ENCODE measurements at regions not wholly inside any gene's neighbourhood (a gene's known extent, or its start where the extent isn't known, plus 50 kb on each side); places are given as distances from the start of the nearest gene placed in this dataset.
"Not testable (repeated sequence)": the region's sequence is repeated elsewhere in the genome, so short reads cannot be mapped to it uniquely, and the experiment has no call there.

DNA sequence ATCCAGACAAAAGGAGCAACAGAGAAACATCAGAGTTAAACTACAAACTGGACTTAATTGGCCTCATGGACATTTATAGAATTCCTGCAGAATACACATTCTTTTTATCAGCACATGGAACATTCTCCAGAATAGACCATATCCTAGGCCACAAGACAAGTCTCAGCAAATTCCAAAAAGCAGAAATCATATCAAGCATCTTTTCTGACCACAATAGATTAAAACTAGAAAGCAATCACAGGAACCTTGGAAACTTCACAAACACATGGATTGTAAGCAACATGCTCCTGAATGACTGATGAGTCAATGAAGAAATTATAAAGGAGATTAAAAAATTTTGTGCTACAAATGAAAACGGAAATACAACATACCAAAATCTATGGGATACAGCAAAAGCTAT lies 526.7 kb downstream of the PCDH7 start:
- no peak overlapping the region for H3K4me3 ChIP-seq (ENCODE audit: low read depth, low read length)
- TF ChIP-seq, protein P1, sequence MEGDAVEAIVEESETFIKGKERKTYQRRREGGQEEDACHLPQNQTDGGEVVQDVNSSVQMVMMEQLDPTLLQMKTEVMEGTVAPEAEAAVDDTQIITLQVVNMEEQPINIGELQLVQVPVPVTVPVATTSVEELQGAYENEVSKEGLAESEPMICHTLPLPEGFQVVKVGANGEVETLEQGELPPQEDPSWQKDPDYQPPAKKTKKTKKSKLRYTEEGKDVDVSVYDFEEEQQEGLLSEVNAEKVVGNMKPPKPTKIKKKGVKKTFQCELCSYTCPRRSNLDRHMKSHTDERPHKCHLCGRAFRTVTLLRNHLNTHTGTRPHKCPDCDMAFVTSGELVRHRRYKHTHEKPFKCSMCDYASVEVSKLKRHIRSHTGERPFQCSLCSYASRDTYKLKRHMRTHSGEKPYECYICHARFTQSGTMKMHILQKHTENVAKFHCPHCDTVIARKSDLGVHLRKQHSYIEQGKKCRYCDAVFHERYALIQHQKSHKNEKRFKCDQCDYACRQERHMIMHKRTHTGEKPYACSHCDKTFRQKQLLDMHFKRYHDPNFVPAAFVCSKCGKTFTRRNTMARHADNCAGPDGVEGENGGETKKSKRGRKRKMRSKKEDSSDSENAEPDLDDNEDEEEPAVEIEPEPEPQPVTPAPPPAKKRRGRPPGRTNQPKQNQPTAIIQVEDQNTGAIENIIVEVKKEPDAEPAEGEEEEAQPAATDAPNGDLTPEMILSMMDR (IDR thresholded peaks at IDR 0.05; ENCODE audit: borderline replicate concordance, insufficient read depth, low read depth, low read length), result no peak

DNA sequence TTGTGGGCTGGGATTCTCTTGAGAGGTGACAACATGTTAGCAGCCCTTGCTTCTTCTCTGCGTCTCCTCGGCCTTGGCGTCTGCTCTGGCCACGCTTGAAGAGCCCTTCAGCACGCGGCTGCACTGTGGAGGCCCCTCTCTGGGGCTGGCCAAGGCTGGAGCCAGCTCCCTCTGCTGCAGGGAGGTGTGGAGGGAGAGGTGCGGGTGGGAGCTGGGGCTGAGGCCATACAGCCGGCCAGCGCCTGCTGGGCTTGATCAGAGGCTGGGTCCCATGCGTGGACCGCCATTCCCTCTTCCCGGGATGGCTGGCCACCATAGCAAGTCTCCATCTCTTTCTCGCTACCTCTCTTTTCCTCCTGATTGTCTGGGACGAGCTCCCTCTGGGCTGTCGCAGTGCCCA lies 539.0 kb downstream of the PCDH7 start:
- TF ChIP-seq, protein P1 (IDR thresholded peaks at IDR 0.05; ENCODE audit: borderline replicate concordance, insufficient read depth, low read depth, low read length), result no peak
- H3K4me3 ChIP-seq (ENCODE audit: low read depth, low read length), result no peak overlapping the region

DNA sequence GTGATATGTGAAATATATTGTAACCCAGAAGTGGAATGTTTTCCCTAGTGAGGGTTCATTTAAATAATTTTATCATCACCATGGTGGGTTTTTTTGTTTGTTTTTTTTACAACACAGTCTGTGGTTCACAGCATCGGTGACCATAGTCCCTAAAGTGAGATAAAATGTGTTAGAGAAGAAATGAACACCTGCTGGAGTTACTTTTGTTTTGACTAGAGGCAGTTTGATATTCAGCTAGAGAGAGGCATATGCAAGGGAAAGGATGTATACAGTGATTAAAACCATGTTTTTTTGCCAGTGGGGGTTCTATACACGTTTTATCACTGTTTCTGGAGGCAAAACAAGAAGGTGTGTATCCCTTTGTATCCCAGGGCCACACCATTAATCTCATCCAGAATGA lies 541.5 kb downstream of the PCDH7 start:
- TF ChIP-seq, protein P1 (IDR thresholded peaks at IDR 0.05; ENCODE audit: borderline replicate concordance, insufficient read depth, low read depth, low read length), result no peak
- H3K4me3 ChIP-seq (ENCODE audit: low read depth, low read length), result no peak overlapping the region

DNA sequence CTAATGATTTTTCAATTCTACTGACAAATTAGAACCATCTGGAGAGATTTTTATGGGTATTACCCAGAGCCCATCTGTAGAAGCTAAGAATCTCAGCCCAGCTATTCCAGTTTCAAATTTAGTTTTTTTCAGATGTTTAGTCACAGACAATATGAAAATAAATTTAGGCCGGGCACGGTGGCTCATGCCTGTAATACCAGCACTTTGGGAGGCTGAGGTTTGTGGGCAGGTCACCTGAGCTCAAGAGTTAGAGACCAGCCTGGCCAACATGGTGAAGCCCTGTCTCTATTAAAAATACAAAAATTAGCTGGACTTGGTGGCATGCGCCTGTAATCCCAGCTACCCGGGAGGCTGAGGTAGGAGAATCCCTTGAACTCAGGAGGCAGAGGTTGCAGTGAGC lies 545.9 kb downstream of the PCDH7 start:
- not testable (repeated sequence) for H3K4me3 ChIP-seq (ENCODE audit: low read depth, low read length)

DNA sequence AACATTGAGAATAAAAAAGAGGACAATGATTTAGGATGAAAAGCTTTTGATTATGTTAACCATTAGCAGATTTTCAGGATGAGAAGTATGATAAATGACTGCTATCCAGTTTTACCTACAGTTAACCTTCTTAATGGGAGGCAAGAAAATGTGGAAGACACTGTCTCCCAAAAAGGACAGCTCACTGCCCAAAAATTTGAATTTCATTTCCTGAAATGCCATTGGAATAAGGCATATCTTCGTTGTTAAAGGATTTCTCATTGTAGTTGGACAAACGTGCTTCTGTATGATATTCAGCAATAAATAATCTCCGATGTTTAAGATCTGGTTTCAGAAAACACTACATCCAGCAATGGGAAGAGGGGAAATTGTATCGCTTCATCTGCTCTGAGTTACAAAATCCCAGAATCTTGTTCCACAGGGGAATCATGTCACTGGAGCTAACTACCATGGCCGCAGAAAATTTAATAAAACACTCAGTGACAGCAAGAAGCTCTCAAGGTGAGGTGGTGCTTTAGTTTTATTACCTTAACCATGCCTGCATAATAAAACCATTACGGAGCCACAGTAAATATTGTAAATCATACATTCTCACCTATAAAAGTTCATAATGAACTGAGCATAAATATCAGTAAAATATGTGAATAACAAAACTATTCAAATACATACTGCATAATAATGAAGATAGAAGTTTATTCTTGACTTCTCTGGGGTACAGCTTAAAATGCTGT lies 552.3 kb downstream of the PCDH7 start:
- H3K4me3 ChIP-seq (ENCODE audit: low read depth, low read length), result no peak overlapping the region
- TF ChIP-seq, protein P1 (IDR thresholded peaks at IDR 0.05; ENCODE audit: borderline replicate concordance, insufficient read depth, low read depth, low read length), result no peak

DNA sequence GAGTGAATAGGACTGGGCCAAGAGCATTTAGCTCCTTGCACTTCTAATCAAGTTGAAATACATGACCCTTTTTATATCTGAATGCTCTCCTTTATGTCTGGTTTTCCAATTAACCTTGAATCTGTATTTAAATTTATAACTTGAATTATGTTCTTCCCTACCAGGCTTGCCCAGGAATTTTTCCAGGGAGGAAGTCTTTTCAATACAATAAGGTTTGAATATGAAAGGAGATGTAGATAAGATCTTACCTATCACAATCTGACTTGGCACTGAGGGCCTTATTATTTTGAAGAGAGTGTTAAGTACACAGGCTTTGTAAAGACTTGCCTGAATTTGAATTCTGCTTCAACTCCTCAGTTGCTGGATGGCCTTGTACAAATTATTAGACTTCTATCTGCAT lies 555.7 kb downstream of the PCDH7 start:
- H3K4me3 ChIP-seq (ENCODE audit: low read depth, low read length), result no peak overlapping the region
- TF ChIP-seq, protein P1 (IDR thresholded peaks at IDR 0.05; ENCODE audit: borderline replicate concordance, insufficient read depth, low read depth, low read length), result no peak

DNA sequence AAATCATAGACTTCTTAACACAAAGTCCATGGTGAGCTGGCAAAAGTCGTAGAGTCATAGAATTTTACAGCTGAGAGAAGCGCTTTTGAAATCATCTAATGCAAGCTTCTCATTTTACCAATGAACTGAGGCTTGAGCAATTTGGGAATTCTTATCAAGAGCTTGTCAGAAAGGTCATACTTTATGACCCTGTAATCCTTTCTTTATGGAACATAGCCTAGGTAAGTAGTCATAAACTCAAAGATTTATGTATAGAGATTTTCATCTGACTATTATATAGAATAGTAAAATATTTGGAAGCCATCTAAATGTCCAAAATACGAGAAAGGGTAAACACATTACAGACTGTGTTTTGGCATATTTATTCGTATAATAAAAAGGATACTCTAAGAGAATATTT lies 563.5 kb downstream of the PCDH7 start:
- H3K4me3 ChIP-seq (ENCODE audit: low read depth, low read length), result no peak overlapping the region
- TF ChIP-seq, protein P1 (IDR thresholded peaks at IDR 0.05; ENCODE audit: borderline replicate concordance, insufficient read depth, low read depth, low read length), result no peak

Data from GM12875 (cell line).